ENCODE measurements at regions not wholly inside any gene's neighbourhood (a gene's known extent, or its start where the extent isn't known, plus 50 kb on each side); places are given as distances from the start of the nearest gene placed in this dataset.
"Not testable (repeated sequence)": the region's sequence is repeated elsewhere in the genome, so short reads cannot be mapped to it uniquely, and the experiment has no call there.

- no peak overlapping the region for H3K4me3 ChIP-seq
- TF ChIP-seq POLR2A (IDR thresholded peaks at IDR 0.05) (no peak), CTCF (IDR thresholded peaks at IDR 0.05) (no peak)
- peaks cover 0 to 8% (median 0%) of the 10 kb centered on the region in 3 donors for H3K9me3 ChIP-seq (replicated peaks in 1 of 3)
- no peaks in the 10 kb centered on the region for H3K4me1 ChIP-seq (replicated peaks in 1 of 2)
- no peak for DNase-seq
- 89 to 95% (median 92%) methylated on average over 4 of the region's 4 CpGs for WGBS, 4 donors
- no peaks in the 10 kb centered on the region for H3K36me3 ChIP-seq (replicated peaks in 1 of 2)
- intact Hi-C loops (cut with DNase I), result no loop called here
- H3K27me3 ChIP-seq, result no peaks in the 10 kb centered on the region
- no peak overlapping the region for H3K27ac ChIP-seq
These were observed 1094.1 kb upstream of the TMEM132C start for GRCh38 chr12:127172861-127173260.

GRCh38 chr12:127173971-127174370 is 1093.0 kb upstream of the TMEM132C start:
- H3K27me3 ChIP-seq; H3K9me3 ChIP-seq (replicated peaks in 1 of 3); DNase-seq; H3K4me1 ChIP-seq (replicated peaks in 1 of 2); H3K27ac ChIP-seq; H3K36me3 ChIP-seq (replicated peaks in 1 of 2); intact Hi-C loops (cut with DNase I); H3K4me3 ChIP-seq: not testable (repeated sequence)
- 74 to 89% (median 89%) methylated on average over 1 of the region's 1 CpG for WGBS, 4 donors

- TF ChIP-seq POLR2A (IDR thresholded peaks at IDR 0.05), result no peak
- no peak for TF ChIP-seq CTCF (IDR thresholded peaks at IDR 0.05)
- 69 to 74% (median 70%) methylated on average over 6 of the region's 6 CpGs for whole genome bisulfite sequencing, 4 donors
- Histone ChIP-seq H3K27me3 (no peaks in the 10 kb centered on the region), H3K36me3 (replicated peaks in 1 of 2) (no peaks in the 10 kb centered on the region), H3K27ac (no peak overlapping the region), H3K9me3 (replicated peaks in 1 of 3) (peaks cover 0 to 8% (median 0%) of the 10 kb centered on the region in 3 donors), H3K4me1 (replicated peaks in 1 of 2) (no peaks in the 10 kb centered on the region), H3K4me3 (no peak overlapping the region)
- no peak for DNase-seq
- intact Hi-C loops (cut with DNase I), result no loop called here
These were observed 1092.1 kb upstream of the TMEM132C start for GRCh38 chr12:127174881-127175280.

GRCh38 chr12:127175361-127175760 is 1091.6 kb upstream of the TMEM132C start:
- Histone ChIP-seq H3K4me3 (no peak overlapping the region), H3K36me3 (replicated peaks in 1 of 2) (no peaks in the 10 kb centered on the region), H3K4me1 (replicated peaks in 1 of 2) (no peaks in the 10 kb centered on the region), H3K9me3 (replicated peaks in 1 of 3) (peaks cover 0 to 8% (median 0%) of the 10 kb centered on the region in 3 donors), H3K27me3 (no peaks in the 10 kb centered on the region), H3K27ac (no peak overlapping the region)
- 79 to 91% (median 83%) methylated on average over 4 of the region's 4 CpGs for WGBS, 4 donors
- DNase-seq, result no peak
- TF ChIP-seq POLR2A (IDR thresholded peaks at IDR 0.05) (no peak), CTCF (IDR thresholded peaks at IDR 0.05) (no peak)
- intact Hi-C loops (cut with DNase I), result no loop called here

GRCh38 chr12:127176804-127177203 is 1090.2 kb upstream of the TMEM132C start:
- 83 to 95% (median 92%) methylated on average over 4 of the region's 4 CpGs for WGBS, 4 donors
- Histone ChIP-seq H3K27ac (no peak overlapping the region), H3K27me3 (no peaks in the 10 kb centered on the region), H3K36me3 (replicated peaks in 1 of 2) (no peaks in the 10 kb centered on the region), H3K4me3 (no peak overlapping the region), H3K9me3 (replicated peaks in 1 of 3) (peaks cover 0 to 8% (median 0%) of the 10 kb centered on the region in 3 donors), H3K4me1 (replicated peaks in 1 of 2) (no peaks in the 10 kb centered on the region)
- TF ChIP-seq CTCF (IDR thresholded peaks at IDR 0.05) (no peak), POLR2A (IDR thresholded peaks at IDR 0.05) (no peak)
- DNase-seq, result no peak
- intact Hi-C loops (cut with DNase I), result no loop called here

Data from adrenal gland (tissue), 9 donors.